ENCODE measurements at regions not wholly inside any gene's neighbourhood (a gene's known extent, or its start where the extent isn't known, plus 50 kb on each side); places are given as distances from the start of the nearest gene placed in this dataset.
"Not testable (repeated sequence)": the region's sequence is repeated elsewhere in the genome, so short reads cannot be mapped to it uniquely, and the experiment has no call there.

DNA sequence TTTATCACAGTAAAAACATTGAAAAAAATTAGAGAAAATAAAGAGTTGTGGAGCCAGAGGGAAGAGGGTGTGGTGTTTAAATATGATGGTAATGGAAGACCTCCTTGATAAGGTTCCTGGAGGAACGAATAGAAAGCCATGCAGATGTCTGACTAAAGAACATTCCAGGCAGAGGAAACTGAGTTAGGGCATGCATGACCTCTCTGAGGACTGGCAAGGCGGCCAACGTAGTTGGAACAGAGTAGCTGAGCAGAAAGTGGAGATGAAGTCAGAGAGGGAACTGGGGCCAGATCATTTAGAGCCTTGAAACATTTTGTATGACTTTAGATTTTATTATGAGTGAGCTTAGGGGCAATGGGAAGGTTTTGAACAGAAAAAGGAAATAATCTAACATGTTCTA lies 377.5 kb downstream of the HLX start:
- no peaks in the 10 kb centered on the region for H3K4me1 Mint-ChIP-seq (ENCODE audit: unreplicated experiment)
- H3K9me3 Mint-ChIP-seq (ENCODE audit: unreplicated experiment) = peaks cover under 1% of the 10 kb centered on the region
- peaks cover 6% of the 10 kb centered on the region for H3K27me3 Mint-ChIP-seq (ENCODE audit: unreplicated experiment)
- TF ChIP-seq, protein P1, sequence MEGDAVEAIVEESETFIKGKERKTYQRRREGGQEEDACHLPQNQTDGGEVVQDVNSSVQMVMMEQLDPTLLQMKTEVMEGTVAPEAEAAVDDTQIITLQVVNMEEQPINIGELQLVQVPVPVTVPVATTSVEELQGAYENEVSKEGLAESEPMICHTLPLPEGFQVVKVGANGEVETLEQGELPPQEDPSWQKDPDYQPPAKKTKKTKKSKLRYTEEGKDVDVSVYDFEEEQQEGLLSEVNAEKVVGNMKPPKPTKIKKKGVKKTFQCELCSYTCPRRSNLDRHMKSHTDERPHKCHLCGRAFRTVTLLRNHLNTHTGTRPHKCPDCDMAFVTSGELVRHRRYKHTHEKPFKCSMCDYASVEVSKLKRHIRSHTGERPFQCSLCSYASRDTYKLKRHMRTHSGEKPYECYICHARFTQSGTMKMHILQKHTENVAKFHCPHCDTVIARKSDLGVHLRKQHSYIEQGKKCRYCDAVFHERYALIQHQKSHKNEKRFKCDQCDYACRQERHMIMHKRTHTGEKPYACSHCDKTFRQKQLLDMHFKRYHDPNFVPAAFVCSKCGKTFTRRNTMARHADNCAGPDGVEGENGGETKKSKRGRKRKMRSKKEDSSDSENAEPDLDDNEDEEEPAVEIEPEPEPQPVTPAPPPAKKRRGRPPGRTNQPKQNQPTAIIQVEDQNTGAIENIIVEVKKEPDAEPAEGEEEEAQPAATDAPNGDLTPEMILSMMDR (IDR thresholded peaks at IDR 0.05; ENCODE audit: unreplicated experiment) = no peak
- H3K36me3 Mint-ChIP-seq (ENCODE audit: low read depth, unreplicated experiment) = peaks cover under 1% of the 10 kb centered on the region
- H3K4me3 Mint-ChIP-seq (ENCODE audit: unreplicated experiment) = no peak overlapping the region
- no peak overlapping the region for H3K27ac Mint-ChIP-seq (ENCODE audit: unreplicated experiment)
- DNase-seq (ENCODE audit: low spot score) = no peak

- H3K4me3 Mint-ChIP-seq (ENCODE audit: unreplicated experiment); H3K36me3 Mint-ChIP-seq (ENCODE audit: low read depth, unreplicated experiment); H3K9me3 Mint-ChIP-seq (ENCODE audit: unreplicated experiment); DNase-seq (ENCODE audit: low spot score); H3K27me3 Mint-ChIP-seq (ENCODE audit: unreplicated experiment); H3K4me1 Mint-ChIP-seq (ENCODE audit: unreplicated experiment); H3K27ac Mint-ChIP-seq (ENCODE audit: unreplicated experiment): not testable (repeated sequence)
Observed at GRCh38 chr1:221257548-221257947, 378.3 kb downstream of the HLX start.

GRCh38 chr1:221262677-221263076 lies 383.4 kb downstream of the HLX start:
- H3K4me1 Mint-ChIP-seq (ENCODE audit: unreplicated experiment); H3K4me3 Mint-ChIP-seq (ENCODE audit: unreplicated experiment); H3K27me3 Mint-ChIP-seq (ENCODE audit: unreplicated experiment); H3K36me3 Mint-ChIP-seq (ENCODE audit: low read depth, unreplicated experiment); DNase-seq (ENCODE audit: low spot score); H3K9me3 Mint-ChIP-seq (ENCODE audit: unreplicated experiment); H3K27ac Mint-ChIP-seq (ENCODE audit: unreplicated experiment): not testable (repeated sequence)

DNA sequence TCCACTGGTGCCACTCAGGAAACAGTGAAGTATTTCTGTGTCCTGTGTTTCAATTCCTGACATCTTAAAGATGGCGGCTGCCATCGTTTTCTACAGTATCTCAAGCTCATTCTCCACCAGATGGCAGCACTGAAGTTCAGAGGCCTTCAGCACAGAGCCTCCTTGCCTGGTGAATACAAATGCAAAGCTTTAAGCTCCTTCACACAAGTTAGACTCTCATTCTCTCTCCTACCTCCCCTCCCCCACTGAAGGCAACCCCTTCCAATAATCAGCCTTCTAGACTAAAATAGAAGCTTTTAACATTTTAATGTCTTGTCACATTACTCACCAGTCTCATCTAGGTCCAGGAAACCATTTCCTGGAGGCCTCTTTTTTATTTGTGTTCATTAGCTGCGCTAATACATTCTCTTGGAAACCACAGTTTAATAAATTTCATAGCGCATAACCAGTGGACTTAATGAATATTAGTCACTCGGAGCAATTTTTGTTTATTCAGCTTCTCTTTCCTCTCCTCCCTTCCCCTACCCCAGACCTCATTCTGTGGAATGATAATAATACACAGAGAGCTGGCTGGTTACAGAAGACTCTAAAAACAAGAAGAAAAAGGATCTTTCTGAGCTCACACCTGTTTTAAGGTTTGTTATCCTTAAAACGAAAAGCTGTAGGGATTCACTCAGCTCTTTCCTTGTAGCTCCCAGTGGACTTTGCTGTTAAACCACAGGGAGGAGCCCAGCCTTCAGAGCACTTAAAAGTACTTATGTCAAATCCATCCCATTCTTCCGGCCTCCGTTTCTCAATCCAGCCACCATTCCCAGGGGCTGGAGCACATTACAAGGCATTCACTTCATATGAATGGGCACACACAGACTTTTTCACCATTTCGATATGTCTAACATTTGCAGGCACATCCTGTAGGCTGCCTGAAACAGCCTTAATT lies 384.9 kb downstream of the HLX start:
- TF ChIP-seq, protein P1 (IDR thresholded peaks at IDR 0.05; ENCODE audit: unreplicated experiment) = peak; percentile 19
- H3K9me3 Mint-ChIP-seq (ENCODE audit: unreplicated experiment) = peaks cover 9% of the 10 kb centered on the region
- H3K27ac Mint-ChIP-seq (ENCODE audit: unreplicated experiment) = no peak overlapping the region
- peaks cover 7% of the 10 kb centered on the region for H3K36me3 Mint-ChIP-seq (ENCODE audit: low read depth, unreplicated experiment)
- peaks cover 5% of the 10 kb centered on the region for H3K27me3 Mint-ChIP-seq (ENCODE audit: unreplicated experiment)
- H3K4me3 Mint-ChIP-seq (ENCODE audit: unreplicated experiment) = no peak overlapping the region
- DNase-seq (ENCODE audit: low spot score) = peak; percentile 40
- no peaks in the 10 kb centered on the region for H3K4me1 Mint-ChIP-seq (ENCODE audit: unreplicated experiment)

GRCh38 chr1:221264848-221265247 lies 385.6 kb downstream of the HLX start:
- Mint-ChIP-seq H3K4me3 (ENCODE audit: unreplicated experiment) (no peak overlapping the region), H3K27me3 (ENCODE audit: unreplicated experiment) (peaks cover 3% of the 10 kb centered on the region), H3K9me3 (ENCODE audit: unreplicated experiment) (peaks cover 9% of the 10 kb centered on the region), H3K4me1 (ENCODE audit: unreplicated experiment) (no peaks in the 10 kb centered on the region), H3K36me3 (ENCODE audit: low read depth, unreplicated experiment) (peaks cover 7% of the 10 kb centered on the region), H3K27ac (ENCODE audit: unreplicated experiment) (no peak overlapping the region)
- TF ChIP-seq, protein P1 (IDR thresholded peaks at IDR 0.05; ENCODE audit: unreplicated experiment) = no peak
- no peak for DNase-seq (ENCODE audit: low spot score)

GRCh38 chr1:221268295-221268694 lies 389.1 kb downstream of the HLX start:
- peaks cover 3% of the 10 kb centered on the region for H3K4me1 Mint-ChIP-seq (ENCODE audit: unreplicated experiment)
- H3K27me3 Mint-ChIP-seq (ENCODE audit: unreplicated experiment) = no peaks in the 10 kb centered on the region
- H3K9me3 Mint-ChIP-seq (ENCODE audit: unreplicated experiment) = no peaks in the 10 kb centered on the region
- H3K36me3 Mint-ChIP-seq (ENCODE audit: low read depth, unreplicated experiment) = peaks cover 3% of the 10 kb centered on the region
- no peak for DNase-seq (ENCODE audit: low spot score)
- TF ChIP-seq, protein P1 (IDR thresholded peaks at IDR 0.05; ENCODE audit: unreplicated experiment) = no peak
- no peak overlapping the region for H3K27ac Mint-ChIP-seq (ENCODE audit: unreplicated experiment)
- H3K4me3 Mint-ChIP-seq (ENCODE audit: unreplicated experiment) = no peak overlapping the region

All from endothelial cell (in vitro differentiated cells).